Neutrophil (primary cell): ENCODE measurements at regions not wholly inside any gene's neighbourhood (a gene's known extent, or its start where the extent isn't known, plus 50 kb on each side); places are given as distances from the start of the nearest gene placed in this dataset.

Source experiments
- H3K27ac ChIP-seq: fragments of 200-600 bp; sonication (generic); 2 replicates; pipeline ENCODE4 v1.5.1; 2016; ENCODE audit warnings: mild to moderate bottlenecking, moderate library complexity
- H3K27me3 ChIP-seq: fragments of 200-600 bp; sonication (generic); 2 replicates; pipeline ENCODE4 v1.6.0; 2016; ENCODE audit warnings: mild to moderate bottlenecking
- H3K36me3 ChIP-seq: fragments of 200-600 bp; sonication (generic); 2 replicates; pipeline ENCODE4 v1.5.1; 2017
- H3K4me1 ChIP-seq, 2 experiments: fragments of 200-600 bp in 1 of 2; sonication (generic) in 1 of 2; 1 replicate in 1 of 2; 2 replicates in 1 of 2; pipeline versions ENCODE4 v1.5.1 to v1.6.1; 2013 to 2016; ENCODE audit warnings: low read depth in 1 of 2, low read length in 1 of 2, mild to moderate bottlenecking in 1 of 2, moderate library complexity in 1 of 2; ENCODE audit not compliant: control insufficient read depth in 1 of 2, insufficient read depth in 1 of 2
- H3K4me3 ChIP-seq, 2 experiments: fragments of 200-600 bp in 1 of 2; sonication (generic) in 1 of 2; 1 replicate in 1 of 2; 2 replicates in 1 of 2; pipeline ENCODE4 v1.5.1; 2013 to 2016; ENCODE audit warnings: low read depth in 1 of 2, low read length in 1 of 2, mild to moderate bottlenecking in 1 of 2, moderate library complexity in 1 of 2
- H3K9me3 ChIP-seq: fragments of 200-600 bp; sonication (generic); 2 replicates; pipeline ENCODE4 v1.5.1; 2016
- TF ChIP-seq, protein P1 (sequence below): fragments of 200-600 bp; sonication (generic); IDR thresholded peaks from 2 replicates; pipeline ENCODE4 v1.5.1; 2016; ENCODE audit warnings: antibody characterized with exemption

DNA sequence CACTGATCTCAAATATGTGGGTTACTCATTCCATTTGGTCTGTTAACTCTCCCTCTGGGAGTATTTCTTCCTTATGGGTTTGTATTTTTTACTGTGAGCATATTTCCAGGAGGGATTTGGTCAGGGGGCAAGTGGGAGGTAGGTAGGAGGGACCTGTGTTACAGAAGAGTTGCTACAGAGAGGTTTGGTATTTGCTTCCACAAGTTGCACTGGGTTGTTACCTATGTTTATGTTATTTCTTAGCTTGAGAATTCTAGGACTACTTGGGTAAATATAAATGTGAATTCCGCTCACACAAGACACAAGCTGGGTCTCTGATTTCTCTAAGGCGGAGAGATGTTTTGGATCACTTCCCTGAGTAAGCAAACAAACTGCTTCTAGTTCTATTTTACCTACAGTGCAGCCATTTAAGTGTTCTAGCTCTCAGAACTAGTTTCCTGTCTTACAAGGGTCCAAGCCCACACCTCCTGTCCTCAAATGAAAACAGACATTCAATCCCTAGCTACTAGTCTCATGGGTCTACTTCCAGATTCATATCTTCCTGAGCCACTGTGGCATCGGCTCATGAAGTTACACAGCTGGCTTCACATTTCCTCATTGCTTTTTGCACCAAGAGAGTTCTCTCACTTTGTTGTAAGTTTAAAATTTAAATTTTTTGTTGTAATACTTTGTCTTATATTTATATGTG is 75.4 kb upstream of the PPP1R3C start:
- TF ChIP-seq, protein P1, sequence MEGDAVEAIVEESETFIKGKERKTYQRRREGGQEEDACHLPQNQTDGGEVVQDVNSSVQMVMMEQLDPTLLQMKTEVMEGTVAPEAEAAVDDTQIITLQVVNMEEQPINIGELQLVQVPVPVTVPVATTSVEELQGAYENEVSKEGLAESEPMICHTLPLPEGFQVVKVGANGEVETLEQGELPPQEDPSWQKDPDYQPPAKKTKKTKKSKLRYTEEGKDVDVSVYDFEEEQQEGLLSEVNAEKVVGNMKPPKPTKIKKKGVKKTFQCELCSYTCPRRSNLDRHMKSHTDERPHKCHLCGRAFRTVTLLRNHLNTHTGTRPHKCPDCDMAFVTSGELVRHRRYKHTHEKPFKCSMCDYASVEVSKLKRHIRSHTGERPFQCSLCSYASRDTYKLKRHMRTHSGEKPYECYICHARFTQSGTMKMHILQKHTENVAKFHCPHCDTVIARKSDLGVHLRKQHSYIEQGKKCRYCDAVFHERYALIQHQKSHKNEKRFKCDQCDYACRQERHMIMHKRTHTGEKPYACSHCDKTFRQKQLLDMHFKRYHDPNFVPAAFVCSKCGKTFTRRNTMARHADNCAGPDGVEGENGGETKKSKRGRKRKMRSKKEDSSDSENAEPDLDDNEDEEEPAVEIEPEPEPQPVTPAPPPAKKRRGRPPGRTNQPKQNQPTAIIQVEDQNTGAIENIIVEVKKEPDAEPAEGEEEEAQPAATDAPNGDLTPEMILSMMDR = no peak
- no peak overlapping the region for H3K27ac ChIP-seq
- no peak overlapping the region for H3K4me3 ChIP-seq
- peaks cover 24% of the 10 kb centered on the region for H3K27me3 ChIP-seq
- no peaks in the 10 kb centered on the region for H3K36me3 ChIP-seq
- H3K4me1 ChIP-seq = no peaks in the 10 kb centered on the region
- H3K9me3 ChIP-seq = no peaks in the 10 kb centered on the region

GRCh38 chr10:91707236-91707635 is 74.4 kb upstream of the PPP1R3C start:
- TF ChIP-seq, protein P1 = no peak
- Histone ChIP-seq H3K4me3 (no peak overlapping the region), H3K36me3 (no peaks in the 10 kb centered on the region), H3K4me1 (no peaks in the 10 kb centered on the region), H3K27ac (no peak overlapping the region), H3K27me3 (peaks cover 24% of the 10 kb centered on the region), H3K9me3 (no peaks in the 10 kb centered on the region)

DNA sequence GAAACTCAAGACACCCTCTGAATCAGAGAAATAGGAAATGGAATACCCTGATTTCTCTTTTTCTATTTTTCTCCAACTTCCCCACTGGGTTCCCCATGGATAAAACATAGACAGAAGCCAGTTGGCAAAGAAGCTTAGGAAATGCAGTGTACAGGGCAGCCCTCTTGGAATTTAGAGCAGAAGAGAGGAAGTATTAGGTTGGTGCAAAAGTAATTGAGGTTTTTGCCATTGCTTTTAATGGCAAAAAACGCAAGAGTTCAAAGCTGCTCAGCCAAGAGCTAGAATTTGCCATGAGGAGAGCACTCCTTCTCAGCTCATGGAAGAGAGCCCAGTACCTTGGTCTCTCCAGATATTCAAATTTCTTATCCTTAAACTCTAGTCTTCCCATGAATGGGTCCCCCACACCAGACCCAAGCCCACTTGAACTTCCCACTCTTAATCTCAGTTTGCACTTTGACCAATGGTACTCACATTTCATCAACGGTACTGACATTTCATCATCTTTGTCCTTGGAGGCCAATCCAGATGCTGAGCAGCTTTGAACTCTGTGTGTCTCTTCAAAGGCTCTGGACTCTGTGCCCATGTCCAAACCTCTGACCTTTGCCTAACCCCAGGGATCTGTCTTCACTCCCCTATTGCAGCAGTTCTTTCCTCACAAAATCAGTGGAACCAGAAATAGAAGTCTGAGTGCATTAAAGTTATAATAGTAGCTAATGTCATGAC is 73.2 kb upstream of the PPP1R3C start:
- TF ChIP-seq, protein P1 = no peak
- no peaks in the 10 kb centered on the region for H3K9me3 ChIP-seq
- H3K27ac ChIP-seq = no peak overlapping the region
- H3K4me1 ChIP-seq = no peaks in the 10 kb centered on the region
- H3K27me3 ChIP-seq = peaks cover 24% of the 10 kb centered on the region
- no peak overlapping the region for H3K4me3 ChIP-seq
- H3K36me3 ChIP-seq = no peaks in the 10 kb centered on the region

DNA sequence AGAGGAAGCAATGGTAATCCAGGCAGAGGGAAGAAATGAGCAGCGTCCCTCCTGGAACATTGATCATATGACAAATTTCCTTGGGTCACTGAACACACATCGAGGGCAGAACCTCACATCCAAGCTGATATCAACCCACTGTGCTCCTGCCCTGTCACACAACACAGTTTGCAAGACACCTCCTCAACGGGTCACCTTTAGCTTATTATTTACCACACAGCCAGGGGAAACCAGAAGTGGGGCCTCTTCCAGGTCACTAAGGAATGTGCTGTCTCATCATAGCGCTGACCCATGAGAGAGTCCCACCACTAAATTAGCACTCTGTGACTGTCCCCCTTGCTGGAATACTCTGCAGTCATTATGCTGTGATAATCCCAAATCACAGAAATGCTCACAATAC is 69.7 kb upstream of the PPP1R3C start:
- Histone ChIP-seq H3K4me3 (no peak overlapping the region), H3K27me3 (peaks cover 15% of the 10 kb centered on the region), H3K36me3 (no peaks in the 10 kb centered on the region), H3K9me3 (no peaks in the 10 kb centered on the region), H3K4me1 (no peaks in the 10 kb centered on the region), H3K27ac (no peak overlapping the region)
- TF ChIP-seq, protein P1 = no peak

DNA sequence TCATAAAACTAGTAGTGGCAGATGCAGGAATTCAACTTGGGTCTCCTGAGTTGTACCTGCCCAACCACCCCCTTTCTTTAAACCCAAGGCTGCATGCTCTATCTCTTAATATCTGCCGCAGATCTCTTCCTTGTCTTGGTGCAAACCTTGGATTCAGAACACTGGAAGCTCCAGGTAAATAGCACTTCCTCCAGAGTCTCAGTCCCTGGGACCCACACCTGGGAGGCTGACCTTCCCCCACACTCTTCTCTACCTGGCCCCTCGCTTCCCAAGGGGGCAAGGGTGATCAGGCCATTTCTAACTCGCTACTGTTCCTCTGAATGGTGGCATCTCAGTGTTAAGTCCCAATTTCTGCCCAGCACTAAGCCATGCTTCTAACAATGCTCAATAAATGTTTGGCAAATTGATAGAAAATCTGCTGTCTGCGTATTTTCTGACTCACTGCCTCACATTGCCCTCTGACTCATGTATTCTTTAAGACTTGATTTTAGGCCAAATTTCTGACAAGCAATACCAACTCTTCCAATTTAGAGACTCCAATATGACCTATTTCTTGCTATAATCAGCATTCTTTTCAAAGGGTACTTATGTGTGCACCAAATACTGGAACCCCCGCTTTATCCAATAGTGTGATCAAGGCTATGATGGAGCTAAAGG is 68.0 kb upstream of the PPP1R3C start:
- Histone ChIP-seq H3K4me3 (no peak overlapping the region), H3K27me3 (peaks cover 2% of the 10 kb centered on the region)
- TF ChIP-seq, protein P1 = no peak

More for the DNA sequence above, 68.0 kb upstream of the PPP1R3C start:
- Histone ChIP-seq H3K4me1 (no peaks in the 10 kb centered on the region), H3K36me3 (no peaks in the 10 kb centered on the region), H3K9me3 (no peaks in the 10 kb centered on the region), H3K27ac (no peak overlapping the region)
